Activated CD4-positive, CD25-positive, alpha-beta regulatory T cell treated with anti-CD3 and anti-CD28 coated beads, Interleukin-2, amount 50 U/mL, for 16 hours (primary cell): ENCODE measurements at regions not wholly inside any gene's neighbourhood (a gene's known extent, or its start where the extent isn't known, plus 50 kb on each side); places are given as distances from the start of the nearest gene placed in this dataset.
"Not testable (repeated sequence)": the region's sequence is repeated elsewhere in the genome, so short reads cannot be mapped to it uniquely, and the experiment has no call there.

Source experiments
- DNase-seq: peaks from one replicate; pipeline ENCODE4 v3.0.0-alpha.2; 2020; ENCODE audit warnings: low read depth, low spot score

DNA sequence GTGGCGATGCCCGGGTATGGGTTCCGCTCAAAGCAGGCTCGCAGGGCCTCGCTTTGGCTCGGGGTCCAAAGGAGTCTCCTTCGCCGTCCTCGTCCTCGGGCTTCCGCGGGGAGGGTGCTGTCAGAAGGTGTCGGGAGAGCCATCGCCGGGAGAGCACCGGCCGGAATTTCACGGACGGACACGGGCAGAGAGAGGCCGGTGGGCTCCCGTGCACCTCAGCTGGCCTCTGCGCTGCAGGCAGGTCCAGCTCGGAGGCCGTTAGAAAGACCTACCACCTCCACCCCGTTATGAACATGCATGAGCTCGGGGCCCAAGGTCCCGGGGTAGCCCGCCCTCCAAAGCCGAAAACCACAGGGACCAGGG is 1846.0 kb upstream of the DEFB115 start:
- DNase-seq, result not testable (repeated sequence)

DNA sequence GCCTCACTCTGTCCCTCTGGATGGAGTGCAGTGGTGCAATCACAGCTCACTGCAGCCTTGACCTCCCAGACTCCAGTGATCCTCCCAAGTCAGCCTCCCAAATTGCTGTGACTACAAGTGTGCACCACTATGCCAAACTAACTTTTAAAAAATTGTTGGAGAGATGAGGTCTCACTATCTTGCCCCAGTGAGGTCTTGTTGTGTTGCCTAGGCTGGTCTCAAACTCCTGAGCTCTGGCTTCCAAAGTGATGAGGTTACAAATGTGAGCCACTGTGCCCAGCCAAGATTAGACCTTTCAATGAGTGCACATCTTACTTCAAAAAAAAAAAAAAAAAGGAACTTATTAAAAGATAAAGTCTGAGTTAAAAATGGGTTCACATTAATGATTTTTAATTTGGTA is 1838.1 kb upstream of the DEFB115 start:
- DNase-seq, result no peak

DNA sequence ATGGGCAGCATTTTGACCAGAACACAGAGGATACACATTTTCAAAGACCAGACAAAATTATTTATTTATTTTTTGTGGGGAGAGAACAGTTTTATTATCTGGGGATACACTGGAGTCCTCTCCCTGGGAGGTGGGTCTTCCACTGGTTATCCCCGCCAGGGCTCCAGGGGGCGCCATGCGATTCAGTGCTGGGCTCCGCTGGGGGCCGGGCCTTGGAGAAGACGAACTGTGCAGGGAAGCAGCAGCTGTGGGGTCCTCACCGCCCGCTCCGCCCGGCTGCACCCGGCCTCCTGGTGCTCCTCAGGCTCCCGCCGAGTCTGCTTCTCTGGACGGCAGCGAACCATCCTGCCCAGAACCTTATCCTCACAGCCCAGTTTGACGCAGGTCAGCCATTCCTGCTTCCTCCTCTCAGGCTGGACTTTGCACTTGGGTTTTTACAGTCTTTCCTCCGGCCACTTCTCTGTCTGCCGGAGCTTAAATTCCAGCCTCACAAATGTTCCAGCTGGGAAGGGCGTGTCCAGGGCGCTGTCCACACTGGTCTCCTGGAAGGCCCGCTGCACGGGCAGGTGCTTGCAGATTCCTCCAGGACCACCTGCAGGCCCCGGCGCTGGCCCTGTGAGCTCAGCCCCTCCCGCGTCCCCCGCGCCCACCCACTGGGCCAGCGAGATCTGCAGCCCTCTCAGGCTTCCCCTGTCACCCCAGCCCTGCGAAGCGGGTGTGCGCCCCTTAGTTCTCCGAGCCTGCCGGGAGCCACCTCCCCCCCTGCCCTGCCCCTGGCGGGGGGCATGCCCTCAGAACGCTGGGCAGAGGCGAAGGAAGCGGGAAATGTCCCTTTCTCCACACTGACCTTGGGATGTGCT is 1830.0 kb upstream of the DEFB115 start:
- DNase-seq, result no peak

DNA sequence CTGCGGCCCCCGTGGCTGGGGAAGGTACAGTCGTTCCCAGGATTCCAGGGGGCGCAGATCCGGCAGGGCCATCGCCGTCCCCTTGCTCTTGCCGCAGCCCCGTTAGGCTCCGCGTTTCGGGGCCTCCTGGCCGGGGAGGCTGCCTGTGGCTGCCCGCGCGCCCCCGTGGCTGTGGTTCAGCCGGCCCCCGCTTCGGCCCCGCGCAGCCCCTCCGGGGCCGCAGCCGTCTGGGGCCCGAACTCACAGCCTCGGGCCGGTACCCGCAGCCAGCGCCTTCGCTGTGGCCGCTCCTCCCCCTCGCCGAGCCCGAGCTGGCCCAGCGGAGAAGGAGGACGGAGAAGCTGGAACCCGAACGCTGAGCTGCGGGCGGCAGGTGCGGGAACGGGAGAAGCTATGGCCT is 1826.9 kb upstream of the DEFB115 start:
- no peak for DNase-seq

DNA sequence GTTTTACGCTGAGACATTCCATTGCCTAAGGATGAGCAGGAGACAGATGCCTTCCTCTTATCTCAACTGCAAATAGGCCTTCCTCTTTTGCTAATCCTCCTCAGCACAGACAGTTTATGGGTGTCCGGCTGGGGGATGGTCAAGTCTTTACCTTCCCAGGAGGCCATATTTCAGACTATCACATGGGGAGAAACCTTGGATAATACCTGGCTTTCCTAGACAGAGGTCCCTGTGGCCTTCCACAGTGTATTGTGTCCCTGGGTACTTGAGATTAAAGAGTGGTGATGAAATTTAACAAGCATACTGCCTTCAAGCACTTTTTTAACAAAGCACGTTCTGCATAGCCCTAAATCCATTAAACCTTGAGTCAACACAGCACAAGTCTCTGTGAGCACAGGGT is 1816.7 kb upstream of the DEFB115 start:
- not testable (repeated sequence) for DNase-seq

DNA sequence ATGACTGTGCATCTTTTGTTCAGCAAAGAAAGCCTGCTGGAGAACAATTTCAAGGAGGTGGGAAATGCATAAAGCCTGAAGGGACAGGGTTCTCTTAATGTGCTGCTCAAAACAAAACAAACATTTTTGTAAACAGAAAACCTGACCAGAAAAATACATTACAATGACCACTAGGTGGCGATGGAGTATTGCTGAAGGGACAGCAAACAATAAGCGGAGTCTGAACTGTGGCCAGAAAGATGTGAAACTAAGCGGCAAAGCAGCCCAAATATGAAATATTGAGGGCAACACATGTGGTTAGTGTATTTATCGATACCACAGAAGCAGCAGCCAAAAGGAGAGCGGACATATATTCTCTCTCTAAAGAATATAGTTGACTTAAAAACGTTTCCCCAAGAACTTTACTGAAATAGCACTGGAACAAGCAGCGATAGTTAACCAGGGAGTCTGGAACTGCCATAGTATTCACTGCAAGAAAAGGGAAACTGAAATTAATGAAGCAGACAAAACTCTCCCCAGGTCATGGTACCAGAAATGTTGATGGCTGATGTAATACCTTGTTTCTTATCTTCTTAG is 1814.2 kb upstream of the DEFB115 start:
- DNase-seq, result not testable (repeated sequence)

DNA sequence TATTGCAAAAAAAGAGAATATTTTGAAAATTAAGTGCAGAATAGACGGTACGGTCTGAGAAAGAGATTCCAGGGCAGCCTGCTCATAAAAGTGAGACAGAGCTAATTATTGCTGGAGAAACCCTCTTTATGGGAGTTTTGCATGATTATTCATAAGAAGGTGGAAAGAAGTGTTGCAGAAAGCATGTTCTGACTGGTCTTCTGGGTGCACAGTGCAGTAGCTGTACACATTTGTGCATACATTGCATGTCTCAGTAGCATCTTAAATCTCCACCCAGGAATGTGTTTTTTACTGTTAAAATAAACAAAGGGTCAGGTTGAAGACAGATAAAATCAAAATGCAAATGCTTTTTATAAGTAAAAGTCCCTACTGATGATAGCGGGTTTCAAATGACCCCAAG is 1813.6 kb upstream of the DEFB115 start:
- DNase-seq, result no peak

DNA sequence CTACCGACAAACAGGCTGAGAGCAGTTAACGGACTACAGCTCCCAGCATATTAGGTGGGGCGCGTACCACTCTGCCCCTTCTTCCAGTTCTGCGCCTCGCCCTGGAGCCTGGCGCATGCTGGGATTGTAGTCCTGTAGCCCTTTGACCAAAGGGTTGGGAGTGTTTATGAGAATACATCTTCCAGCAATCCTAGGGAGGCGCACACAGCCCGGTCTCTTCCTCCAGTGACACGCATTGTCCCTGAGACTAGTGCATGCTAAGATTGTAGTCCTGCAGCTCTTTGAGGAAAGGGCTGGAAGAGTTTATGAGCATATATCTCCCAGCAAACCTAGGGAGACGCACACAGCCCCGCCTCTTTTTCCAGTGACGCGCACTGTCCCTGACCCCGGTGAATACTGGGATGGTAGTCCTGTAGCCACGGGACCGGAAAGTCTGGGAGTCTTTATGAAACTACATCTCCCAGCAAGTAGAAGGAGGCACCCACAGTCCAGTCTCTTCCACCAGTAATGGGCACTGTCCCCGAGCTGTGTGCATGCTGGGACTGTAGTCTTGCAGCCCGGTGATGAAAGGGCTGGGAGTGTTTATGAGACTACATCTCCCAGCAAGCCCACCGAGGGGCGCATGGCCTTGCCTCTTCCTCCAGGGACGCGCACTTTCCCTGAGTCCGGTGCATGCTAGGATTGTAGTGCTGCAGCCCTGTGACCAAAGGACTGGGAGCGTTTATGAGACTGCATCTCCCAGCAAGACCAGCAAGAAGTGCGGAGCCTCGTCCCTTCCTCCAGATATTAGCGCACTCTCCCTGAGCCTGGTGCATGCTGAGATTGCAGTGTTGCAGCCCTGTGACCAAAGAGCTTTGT is 1812.2 kb upstream of the DEFB115 start:
- DNase-seq, result peak; percentile 13

DNA sequence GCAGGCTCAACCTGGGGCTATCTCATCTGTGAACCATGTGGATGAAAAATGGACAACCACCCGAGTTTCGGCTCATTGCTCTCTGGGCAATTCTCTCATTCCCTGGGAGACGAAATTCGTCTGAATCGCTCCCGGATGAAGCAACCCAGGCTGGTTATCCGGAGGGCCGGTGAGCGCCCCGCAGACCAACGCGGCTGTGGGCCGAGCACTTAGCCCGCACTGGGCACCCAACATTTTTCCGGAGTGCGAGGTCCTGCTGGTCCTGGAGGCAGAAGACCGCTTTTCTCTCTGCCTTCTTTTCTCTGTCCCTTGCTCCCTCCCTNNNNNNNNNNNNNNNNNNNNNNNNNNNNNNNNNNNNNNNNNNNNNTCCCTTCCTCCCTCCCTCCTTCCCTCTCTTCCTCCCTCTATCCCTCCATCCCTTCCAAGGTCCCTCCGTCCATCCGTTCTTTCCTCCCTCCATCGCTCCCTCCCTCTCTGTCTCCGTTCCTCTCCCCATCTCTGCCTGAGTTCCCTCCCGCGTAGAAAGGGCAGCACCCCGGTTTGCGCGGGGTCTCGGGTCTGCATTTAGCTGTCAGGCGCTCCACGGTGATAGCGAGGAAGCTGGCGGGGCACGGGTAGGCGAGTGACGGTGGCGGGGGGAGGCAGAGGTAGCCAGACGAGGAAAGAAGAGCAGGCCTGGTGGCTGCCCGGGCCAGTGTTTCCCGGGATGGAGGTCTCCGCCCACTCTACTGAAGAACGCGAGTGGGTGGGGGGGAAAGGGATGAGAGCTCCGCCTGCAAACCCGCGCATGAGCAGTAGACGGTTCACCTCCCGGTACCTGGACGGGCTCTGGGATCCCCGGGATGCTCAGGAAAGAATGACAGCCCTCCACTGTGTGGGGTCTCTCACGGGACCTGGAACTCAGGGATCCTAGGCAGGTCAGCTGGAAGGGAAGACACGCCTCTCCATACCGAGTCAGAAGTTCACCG is 1809.7 kb upstream of the DEFB115 start:
- DNase-seq, result not testable (repeated sequence)

DNA sequence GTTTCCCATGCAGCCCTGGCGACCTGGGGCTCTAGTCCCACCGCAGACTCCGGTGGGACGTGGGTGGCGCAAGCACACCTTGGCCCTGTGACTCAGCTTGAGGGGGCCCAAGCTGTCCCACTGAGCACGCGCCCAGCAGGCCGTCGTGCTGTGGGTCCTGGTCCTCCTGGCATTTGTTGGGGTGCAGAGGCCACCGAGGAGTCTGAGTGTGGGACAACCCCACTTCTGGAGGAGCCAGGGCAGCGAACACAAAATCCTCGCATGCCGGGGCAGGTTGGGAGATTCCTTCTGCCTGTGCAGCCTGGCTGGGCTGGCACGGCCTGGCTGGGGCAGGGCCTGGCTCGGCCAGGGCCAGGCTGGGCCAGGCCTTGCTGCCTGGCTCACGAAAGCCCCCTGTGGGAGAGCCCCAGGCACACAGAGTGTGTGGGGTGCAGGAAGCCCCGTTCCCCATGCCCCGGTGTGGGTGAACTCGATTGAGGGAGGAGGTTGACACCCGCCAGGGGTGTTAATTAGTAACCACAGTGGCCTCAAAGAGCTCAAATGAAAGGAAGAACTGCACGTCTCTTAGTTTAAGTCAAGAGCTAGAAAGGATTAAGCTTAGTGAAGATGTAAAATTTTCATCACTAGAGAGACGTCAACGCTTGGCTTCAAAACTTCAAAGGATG is 1808.5 kb upstream of the DEFB115 start:
- no peak for DNase-seq

DNA sequence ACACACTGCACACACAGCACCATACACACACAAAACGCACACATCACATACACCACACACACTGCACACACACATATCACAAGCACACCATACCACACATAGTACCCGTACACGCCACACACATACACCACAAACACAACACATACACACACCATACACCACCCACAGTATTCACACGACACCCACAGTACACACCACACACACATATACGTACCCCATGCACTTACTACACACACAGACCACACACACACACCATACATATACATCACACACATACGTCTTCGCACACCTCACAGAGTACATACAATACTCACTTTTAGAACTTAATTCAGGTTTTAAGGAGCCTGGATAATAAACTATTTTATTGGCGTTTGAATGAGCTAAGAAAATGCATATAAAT is 1805.3 kb upstream of the DEFB115 start:
- no peak for DNase-seq

DNA sequence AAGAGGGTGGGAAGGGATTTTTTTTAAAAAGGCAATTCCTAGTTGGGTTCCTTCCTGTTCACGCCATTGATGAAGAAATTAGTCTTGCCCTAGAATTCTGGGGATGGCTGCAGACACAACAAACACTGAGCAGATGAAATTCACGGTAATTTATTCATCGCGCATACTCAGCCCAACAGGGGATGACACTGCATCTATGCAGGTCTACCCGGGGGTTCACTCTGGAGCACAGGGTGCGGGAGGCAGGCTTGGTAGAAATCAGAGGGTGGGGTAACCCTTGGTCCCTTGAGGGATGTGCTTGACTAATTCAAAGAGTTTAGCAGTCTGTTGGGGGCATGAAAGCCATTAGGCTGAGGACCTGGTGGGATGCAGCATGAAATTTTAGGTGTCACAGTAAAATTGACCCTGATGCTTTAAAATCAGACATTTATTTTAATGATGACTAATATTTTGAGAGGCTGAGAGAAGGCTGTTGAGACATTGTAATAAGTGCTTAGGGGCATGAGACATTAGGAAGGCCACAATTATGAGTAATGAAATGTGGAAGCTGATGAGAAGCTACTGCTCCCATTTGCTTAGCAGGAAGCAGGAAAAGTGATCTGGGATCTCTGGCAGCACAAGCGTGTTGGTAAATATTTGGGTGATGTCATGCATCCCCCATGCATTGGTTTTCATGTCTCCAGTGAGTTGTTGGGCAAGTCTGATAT is 1800.3 kb upstream of the DEFB115 start:
- DNase-seq, result not testable (repeated sequence)

DNA sequence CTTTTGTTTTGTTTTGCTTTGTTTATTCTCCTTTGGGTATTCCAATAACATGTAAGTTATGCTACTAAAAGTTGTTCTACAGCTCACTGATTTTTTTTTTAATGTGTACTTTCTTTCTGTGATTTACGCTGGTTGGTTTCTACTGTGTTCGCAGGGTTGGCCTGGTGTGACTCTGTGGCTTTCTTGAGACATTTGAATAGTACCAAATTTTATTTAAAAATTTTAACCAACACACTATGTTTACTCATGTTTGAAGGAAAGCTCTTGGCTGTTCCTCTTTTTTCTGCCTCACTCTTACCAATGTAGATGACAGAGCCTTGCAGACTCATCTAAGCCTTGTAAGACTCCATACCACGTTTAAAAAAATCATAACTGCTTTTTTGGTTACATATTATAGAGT is 1784.9 kb upstream of the DEFB115 start:
- DNase-seq, result no peak

DNA sequence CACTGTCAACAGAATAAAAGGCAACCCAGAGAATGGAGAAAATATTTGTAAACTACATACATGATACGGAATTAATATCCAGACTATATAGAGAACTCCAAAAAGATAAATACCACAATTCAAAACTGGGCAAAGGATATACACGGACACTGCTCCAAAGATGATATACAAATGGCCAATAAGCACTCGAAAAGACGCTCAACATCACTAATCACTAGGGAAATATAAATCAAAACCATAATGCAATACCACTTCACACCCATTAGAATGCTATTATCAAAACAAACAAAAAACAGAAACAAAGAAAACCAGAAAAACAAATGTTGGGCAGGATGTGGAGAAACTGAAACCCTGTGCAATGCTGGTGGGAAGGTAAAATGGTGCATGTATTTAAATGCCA is 1764.6 kb upstream of the DEFB115 start:
- DNase-seq, result not testable (repeated sequence)

DNA sequence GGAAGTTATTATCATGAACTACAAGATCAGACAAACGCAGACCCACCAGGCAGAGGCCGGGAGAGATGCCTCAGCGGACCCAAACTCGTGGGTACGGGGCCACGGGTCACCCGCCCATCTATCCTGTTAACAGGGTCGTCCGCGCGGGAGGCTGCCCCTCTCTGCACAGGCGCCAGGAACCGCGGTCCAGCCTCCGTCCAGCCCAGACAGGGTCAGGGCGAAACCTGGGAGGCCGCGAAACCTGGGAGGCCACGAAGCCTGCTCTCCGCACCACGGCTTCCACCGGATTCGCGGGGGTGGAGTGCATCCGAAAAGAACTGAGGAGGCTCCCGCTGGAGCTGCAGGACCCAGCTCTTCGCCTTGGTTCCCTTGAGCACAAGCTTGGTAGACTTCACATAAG is 1760.7 kb upstream of the DEFB115 start:
- DNase-seq, result not testable (repeated sequence)

DNA sequence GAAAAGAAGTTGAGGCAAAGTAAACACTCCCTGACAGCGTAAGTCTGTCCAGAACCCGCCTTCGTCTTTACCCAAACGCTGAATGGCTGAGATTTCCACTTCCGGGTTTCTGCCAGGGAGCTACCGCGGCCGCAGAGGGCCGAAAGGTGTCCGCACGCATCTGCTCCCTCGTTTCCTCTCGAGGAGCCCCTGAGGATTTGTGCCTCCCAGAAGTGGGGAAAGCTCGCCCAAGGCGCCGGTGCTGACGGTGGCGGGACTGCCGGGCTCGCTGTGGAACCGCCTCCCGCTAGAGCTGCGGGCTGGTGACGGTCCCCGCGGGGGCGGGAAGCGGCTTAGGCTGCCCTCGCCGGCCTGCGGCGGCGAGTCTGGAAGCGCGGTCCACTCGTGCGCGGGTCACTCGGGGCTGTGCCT is 1760.2 kb upstream of the DEFB115 start:
- DNase-seq, result no peak

DNA sequence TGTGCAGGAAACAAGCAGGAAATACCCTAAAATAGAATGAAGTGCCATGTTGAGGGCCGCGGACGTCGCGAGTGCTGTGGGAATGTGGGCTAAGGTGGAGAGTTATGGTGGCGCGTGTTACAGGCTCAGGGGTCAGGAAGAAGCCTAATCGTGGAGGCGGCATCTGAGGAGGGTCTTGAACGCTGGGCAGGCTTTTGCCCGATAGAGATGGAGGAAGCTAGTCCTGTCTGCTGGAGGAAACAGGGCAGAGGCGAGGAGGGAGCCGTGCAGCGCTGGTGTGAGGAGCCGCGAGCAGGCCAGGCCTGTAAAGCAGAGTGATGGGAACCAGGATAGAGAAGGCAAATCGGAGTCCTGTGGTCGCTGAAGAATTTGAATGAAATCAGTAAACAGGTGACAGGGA is 1759.8 kb upstream of the DEFB115 start:
- DNase-seq, result not testable (repeated sequence)

DNA sequence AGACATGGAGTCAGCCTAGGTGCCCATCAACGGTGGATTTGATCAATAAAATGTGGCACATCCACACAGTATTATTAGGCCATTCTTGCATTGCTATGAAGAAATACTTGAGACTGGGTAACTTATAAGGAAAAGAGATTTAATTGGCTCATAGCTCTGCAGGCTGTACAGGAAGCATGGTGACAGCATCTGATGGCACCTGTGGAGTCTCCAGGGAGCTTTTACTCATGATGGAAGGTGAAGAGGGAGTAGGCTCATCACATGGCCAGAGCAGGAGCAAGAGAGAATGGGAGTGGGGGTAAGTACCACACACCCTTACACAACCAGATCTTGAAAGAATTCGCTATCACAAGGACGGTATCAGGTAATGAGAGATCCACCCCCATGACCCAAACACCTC is 1756.7 kb upstream of the DEFB115 start:
- not testable (repeated sequence) for DNase-seq

DNA sequence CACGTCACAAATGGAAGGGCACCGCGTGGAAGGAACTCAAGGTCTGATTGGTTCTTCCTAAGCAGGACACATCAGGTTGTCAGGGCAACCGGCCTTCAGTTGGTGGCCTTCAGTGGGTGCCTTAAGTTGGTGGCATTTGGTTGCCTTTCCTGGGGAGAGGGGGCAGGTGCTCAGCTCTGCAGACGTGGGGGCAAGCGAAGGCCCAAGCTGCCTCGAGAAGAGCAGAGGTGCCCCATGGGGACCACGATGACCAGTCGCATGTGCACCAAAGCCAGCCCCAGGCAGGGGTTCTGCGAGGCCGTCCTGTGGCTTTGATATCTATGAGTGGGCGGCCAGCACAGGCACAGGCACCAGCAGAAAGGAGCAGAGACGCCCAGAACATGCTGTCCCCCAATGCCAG is 1742.8 kb upstream of the DEFB115 start:
- not testable (repeated sequence) for DNase-seq

DNA sequence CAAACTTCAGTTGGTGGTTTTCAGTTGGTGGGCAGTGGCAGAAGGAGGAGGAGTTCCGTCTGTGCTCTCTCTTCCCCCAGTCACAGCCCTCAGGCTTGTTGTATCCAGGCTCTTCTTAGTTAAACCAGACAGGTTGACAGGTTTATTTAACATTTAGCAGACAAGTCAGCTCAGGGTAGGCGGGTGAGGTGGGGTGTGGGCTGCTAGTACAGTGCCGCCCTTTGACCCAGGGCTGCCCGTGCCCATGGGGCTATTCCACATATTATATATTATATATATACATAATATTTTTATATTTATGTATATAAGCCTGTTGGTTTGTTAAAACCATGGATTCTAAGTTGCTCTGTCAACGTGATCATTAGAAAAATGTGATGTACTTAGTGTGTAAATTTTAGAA is 1740.6 kb upstream of the DEFB115 start:
- DNase-seq, result not testable (repeated sequence)
